ENCODE measurements at regions not wholly inside any gene's neighbourhood (a gene's known extent, or its start where the extent isn't known, plus 50 kb on each side); places are given as distances from the start of the nearest gene placed in this dataset.
A peak's percentile ranks its signal among the peaks of the same experiment; 100 is the strongest.
"Not testable (repeated sequence)": the region's sequence is repeated elsewhere in the genome, so short reads cannot be mapped to it uniquely, and the experiment has no call there.

DNA sequence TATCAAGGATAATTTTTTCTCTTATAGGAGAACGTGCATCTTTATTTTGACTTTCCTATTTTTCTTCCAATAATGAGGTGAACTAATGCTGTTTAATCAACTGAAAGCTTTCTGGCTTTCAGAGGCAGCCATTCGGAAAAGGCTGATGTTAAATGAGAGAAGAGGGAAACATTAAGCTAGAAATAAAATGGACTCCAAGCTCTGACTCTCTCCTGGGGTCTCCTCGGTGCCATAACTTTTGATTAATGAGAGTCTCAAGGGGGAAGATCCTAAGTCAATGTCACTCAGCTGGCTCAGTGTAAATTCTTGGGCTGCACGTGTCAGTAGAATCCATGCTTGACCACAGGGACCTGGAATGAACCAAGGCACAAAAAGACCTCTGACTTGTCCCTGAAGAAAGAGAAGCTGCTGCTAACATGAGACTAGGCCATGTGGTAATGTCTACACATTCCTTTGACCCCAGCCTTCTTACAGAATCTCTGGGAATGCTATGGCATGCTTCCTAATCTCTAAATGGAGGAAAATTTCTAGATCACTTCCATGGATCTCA, 152.2 kb upstream of the RFC3 start:
- ATAC-seq (no peak), DNase-seq (ENCODE audit: low spot score) (no peak)
- CTCF ChIA-PET = no interaction called here
- no peak overlapping the region for H3K4me3 Mint-ChIP-seq
- H3K27me3 Mint-ChIP-seq (ENCODE audit: low read depth) = no peaks in the 10 kb centered on the region
- POLR2A ChIA-PET = no interaction called here
- no peak overlapping the region for H3K27ac Mint-ChIP-seq
- no peaks in the 10 kb centered on the region for H3K36me3 Mint-ChIP-seq
- no peaks in the 10 kb centered on the region for H3K4me1 Mint-ChIP-seq
- H3K9me3 Mint-ChIP-seq = peaks cover 7% of the 10 kb centered on the region
- TF ChIP-seq, protein P1, sequence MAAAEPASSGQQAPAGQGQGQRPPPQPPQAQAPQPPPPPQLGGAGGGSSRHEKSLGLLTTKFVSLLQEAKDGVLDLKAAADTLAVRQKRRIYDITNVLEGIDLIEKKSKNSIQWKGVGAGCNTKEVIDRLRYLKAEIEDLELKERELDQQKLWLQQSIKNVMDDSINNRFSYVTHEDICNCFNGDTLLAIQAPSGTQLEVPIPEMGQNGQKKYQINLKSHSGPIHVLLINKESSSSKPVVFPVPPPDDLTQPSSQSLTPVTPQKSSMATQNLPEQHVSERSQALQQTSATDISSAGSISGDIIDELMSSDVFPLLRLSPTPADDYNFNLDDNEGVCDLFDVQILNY (CRISPR knock-in tag; IDR thresholded peaks at IDR 0.05) = no peak
- TF ChIP-seq, protein P2, sequence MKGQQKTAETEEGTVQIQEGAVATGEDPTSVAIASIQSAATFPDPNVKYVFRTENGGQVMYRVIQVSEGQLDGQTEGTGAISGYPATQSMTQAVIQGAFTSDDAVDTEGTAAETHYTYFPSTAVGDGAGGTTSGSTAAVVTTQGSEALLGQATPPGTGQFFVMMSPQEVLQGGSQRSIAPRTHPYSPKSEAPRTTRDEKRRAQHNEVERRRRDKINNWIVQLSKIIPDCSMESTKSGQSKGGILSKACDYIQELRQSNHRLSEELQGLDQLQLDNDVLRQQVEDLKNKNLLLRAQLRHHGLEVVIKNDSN (CRISPR knock-in tag; IDR thresholded peaks at IDR 0.05) = no peak
- TF ChIP-seq CREM (CRISPR knock-in tag; IDR thresholded peaks at IDR 0.05) = no peak
- TF ChIP-seq TCF7 (CRISPR knock-in tag; IDR thresholded peaks at IDR 0.05; ENCODE audit: low read depth) = no peak
- TF ChIP-seq, protein P3, sequence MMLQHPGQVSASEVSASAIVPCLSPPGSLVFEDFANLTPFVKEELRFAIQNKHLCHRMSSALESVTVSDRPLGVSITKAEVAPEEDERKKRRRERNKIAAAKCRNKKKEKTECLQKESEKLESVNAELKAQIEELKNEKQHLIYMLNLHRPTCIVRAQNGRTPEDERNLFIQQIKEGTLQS (CRISPR knock-in tag; conservative IDR thresholded peaks at IDR 0.05) = no peak
- TF ChIP-seq, protein P4, sequence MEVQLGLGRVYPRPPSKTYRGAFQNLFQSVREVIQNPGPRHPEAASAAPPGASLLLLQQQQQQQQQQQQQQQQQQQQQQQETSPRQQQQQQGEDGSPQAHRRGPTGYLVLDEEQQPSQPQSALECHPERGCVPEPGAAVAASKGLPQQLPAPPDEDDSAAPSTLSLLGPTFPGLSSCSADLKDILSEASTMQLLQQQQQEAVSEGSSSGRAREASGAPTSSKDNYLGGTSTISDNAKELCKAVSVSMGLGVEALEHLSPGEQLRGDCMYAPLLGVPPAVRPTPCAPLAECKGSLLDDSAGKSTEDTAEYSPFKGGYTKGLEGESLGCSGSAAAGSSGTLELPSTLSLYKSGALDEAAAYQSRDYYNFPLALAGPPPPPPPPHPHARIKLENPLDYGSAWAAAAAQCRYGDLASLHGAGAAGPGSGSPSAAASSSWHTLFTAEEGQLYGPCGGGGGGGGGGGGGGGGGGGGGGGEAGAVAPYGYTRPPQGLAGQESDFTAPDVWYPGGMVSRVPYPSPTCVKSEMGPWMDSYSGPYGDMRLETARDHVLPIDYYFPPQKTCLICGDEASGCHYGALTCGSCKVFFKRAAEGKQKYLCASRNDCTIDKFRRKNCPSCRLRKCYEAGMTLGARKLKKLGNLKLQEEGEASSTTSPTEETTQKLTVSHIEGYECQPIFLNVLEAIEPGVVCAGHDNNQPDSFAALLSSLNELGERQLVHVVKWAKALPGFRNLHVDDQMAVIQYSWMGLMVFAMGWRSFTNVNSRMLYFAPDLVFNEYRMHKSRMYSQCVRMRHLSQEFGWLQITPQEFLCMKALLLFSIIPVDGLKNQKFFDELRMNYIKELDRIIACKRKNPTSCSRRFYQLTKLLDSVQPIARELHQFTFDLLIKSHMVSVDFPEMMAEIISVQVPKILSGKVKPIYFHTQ (CRISPR knock-in tag; IDR thresholded peaks at IDR 0.05) = no peak
- TF ChIP-seq SOX15 (CRISPR knock-in tag; IDR thresholded peaks at IDR 0.05) = no peak
- TF ChIP-seq NFE2L1 (CRISPR knock-in tag; IDR thresholded peaks at IDR 0.05) = no peak
- TF ChIP-seq, protein P5, sequence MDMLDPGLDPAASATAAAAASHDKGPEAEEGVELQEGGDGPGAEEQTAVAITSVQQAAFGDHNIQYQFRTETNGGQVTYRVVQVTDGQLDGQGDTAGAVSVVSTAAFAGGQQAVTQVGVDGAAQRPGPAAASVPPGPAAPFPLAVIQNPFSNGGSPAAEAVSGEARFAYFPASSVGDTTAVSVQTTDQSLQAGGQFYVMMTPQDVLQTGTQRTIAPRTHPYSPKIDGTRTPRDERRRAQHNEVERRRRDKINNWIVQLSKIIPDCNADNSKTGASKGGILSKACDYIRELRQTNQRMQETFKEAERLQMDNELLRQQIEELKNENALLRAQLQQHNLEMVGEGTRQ (CRISPR knock-in tag; IDR thresholded peaks at IDR 0.05) = no peak
- TF ChIP-seq ZNF423 (CRISPR knock-in tag; IDR thresholded peaks at IDR 0.05) = no peak
- TF ChIP-seq, protein P6, sequence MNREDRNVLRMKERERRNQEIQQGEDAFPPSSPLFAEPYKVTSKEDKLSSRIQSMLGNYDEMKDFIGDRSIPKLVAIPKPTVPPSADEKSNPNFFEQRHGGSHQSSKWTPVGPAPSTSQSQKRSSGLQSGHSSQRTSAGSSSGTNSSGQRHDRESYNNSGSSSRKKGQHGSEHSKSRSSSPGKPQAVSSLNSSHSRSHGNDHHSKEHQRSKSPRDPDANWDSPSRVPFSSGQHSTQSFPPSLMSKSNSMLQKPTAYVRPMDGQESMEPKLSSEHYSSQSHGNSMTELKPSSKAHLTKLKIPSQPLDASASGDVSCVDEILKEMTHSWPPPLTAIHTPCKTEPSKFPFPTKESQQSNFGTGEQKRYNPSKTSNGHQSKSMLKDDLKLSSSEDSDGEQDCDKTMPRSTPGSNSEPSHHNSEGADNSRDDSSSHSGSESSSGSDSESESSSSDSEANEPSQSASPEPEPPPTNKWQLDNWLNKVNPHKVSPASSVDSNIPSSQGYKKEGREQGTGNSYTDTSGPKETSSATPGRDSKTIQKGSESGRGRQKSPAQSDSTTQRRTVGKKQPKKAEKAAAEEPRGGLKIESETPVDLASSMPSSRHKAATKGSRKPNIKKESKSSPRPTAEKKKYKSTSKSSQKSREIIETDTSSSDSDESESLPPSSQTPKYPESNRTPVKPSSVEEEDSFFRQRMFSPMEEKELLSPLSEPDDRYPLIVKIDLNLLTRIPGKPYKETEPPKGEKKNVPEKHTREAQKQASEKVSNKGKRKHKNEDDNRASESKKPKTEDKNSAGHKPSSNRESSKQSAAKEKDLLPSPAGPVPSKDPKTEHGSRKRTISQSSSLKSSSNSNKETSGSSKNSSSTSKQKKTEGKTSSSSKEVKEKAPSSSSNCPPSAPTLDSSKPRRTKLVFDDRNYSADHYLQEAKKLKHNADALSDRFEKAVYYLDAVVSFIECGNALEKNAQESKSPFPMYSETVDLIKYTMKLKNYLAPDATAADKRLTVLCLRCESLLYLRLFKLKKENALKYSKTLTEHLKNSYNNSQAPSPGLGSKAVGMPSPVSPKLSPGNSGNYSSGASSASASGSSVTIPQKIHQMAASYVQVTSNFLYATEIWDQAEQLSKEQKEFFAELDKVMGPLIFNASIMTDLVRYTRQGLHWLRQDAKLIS (CRISPR knock-in tag; IDR thresholded peaks at IDR 0.05; ENCODE audit: borderline replicate concordance) = no peak
- TF ChIP-seq, protein P7, sequence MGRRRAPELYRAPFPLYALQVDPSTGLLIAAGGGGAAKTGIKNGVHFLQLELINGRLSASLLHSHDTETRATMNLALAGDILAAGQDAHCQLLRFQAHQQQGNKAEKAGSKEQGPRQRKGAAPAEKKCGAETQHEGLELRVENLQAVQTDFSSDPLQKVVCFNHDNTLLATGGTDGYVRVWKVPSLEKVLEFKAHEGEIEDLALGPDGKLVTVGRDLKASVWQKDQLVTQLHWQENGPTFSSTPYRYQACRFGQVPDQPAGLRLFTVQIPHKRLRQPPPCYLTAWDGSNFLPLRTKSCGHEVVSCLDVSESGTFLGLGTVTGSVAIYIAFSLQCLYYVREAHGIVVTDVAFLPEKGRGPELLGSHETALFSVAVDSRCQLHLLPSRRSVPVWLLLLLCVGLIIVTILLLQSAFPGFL (CRISPR knock-in tag; IDR thresholded peaks at IDR 0.05; ENCODE audit: borderline replicate concordance) = no peak
- TF ChIP-seq NR2C2 (CRISPR knock-in tag; IDR thresholded peaks at IDR 0.05) = no peak

DNA sequence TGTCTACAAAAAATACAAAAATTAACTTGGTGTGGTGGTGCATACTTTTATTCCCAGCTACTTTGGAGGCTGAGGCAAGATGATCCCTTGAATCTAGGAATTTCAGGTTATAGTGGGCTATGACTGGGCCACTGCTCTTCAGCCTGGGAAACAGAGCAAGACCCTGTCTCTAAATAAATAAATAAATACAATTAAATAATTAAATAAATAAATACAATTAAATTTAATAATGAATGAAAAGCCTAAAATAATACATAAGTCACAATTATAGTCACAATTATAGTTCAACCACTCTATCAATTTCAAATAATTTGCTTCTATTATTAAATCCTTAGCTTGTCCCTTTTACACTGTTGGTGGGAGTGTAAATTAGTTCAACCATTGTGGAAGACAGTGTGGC, 146.4 kb upstream of the RFC3 start:
- no peak for DNase-seq (ENCODE audit: low spot score)
- Mint-ChIP-seq H3K27me3 (ENCODE audit: low read depth) (no peaks in the 10 kb centered on the region), H3K36me3 (no peaks in the 10 kb centered on the region), H3K4me1 (peaks cover 6% of the 10 kb centered on the region; the same call in 1 of the 2 replicates), H3K4me3 (no peak overlapping the region), H3K9me3 (no peaks in the 10 kb centered on the region), H3K27ac (no peak overlapping the region)
- no peak for ATAC-seq
- ChIA-PET CTCF (no interaction called here), POLR2A (no interaction called here)
- no peak for TF ChIP-seq NR3C1 (CRISPR knock-in tag; conservative IDR thresholded peaks at IDR 0.05; ENCODE audit: low read depth)
- peak; percentile 70; the same call in 1 of the 2 replicates for TF ChIP-seq HMGA2 (CRISPR knock-in tag; IDR thresholded peaks at IDR 0.05)

DNA sequence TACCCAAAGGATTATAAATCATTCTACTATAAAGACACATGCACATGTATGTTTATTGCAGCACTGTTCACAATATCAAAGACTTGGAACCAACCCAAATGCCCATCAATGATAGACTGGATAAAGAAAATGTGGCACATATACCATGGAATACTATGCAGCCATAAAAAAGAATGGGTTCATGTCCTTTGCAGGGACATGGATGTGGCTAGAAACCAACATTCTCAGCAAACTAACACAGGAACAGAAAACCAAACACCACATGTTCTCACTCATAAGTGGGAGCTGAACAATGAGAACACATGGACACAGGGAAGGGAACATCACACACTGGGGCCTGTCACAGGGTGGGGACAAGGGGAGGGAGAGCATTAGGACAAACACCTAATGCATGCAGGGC, 145.9 kb upstream of the RFC3 start:
- H3K4me1 Mint-ChIP-seq; CTCF ChIA-PET; ATAC-seq; H3K9me3 Mint-ChIP-seq; H3K27me3 Mint-ChIP-seq (ENCODE audit: low read depth); H3K27ac Mint-ChIP-seq; H3K4me3 Mint-ChIP-seq; H3K36me3 Mint-ChIP-seq; POLR2A ChIA-PET; DNase-seq (ENCODE audit: low spot score): not testable (repeated sequence)
